Kidney (tissue), 13 donors: ENCODE measurements at regions not wholly inside any gene's neighbourhood (a gene's known extent, or its start where the extent isn't known, plus 50 kb on each side); places are given as distances from the start of the nearest gene placed in this dataset.
"Not testable (repeated sequence)": the region's sequence is repeated elsewhere in the genome, so short reads cannot be mapped to it uniquely, and the experiment has no call there.

Source experiments
- DNase-seq, 5 donors: peaks; one replicate each; pipeline ENCODE4 v3.0.0-alpha.2; 2013 to 2020
- FAIRE-seq: peaks from 2 replicates; lab custom pipeline; 2012; peaks lifted over from hg19 to GRCh38; lab: Jason Lieb, UNC
- H3K27ac ChIP-seq, 2 donors: one replicate each; pipeline ENCODE4 v1.7.0; 2013; ENCODE audit warnings: low read depth in 2 of 2, low read length in 2 of 2, inconsistent platforms in 1 of 2
- H3K27me3 ChIP-seq: one replicate; pipeline ENCODE4 v1.7.1; 2013; ENCODE audit warnings: low read length, inconsistent platforms; ENCODE audit not compliant: control insufficient read depth, insufficient read depth
- H3K36me3 ChIP-seq, 3 donors: one replicate each; pipeline versions ENCODE4 v1.7.0 to v1.7.1; 2013; ENCODE audit warnings: low read length in 3 of 3, control low read depth in 1 of 3, inconsistent platforms in 1 of 3; ENCODE audit not compliant: insufficient read depth in 3 of 3, control insufficient read depth in 2 of 3
- H3K4me1 ChIP-seq, 3 donors: one replicate each; pipeline versions ENCODE4 v1.7.0 to v1.7.1; 2013; ENCODE audit warnings: low read length in 3 of 3, inconsistent platforms in 1 of 3, low read depth in 1 of 3; ENCODE audit not compliant: control insufficient read depth in 2 of 3, insufficient read depth in 2 of 3
- H3K4me3 ChIP-seq, 3 donors: one replicate each; pipeline versions ENCODE4 v1.7.0 to v1.8.1; 2013; ENCODE audit warnings: low read length in 3 of 3, control low read depth in 1 of 3, inconsistent platforms in 1 of 3
- H3K9ac ChIP-seq, 3 donors: one replicate each; pipeline versions ENCODE4 v1.7.0 to v1.7.1; 2013; ENCODE audit warnings: low read length in 3 of 3, control low read depth in 1 of 3, inconsistent platforms in 1 of 3
- H3K9me3 ChIP-seq, 3 donors: one replicate each; pipeline versions ENCODE4 v1.7.0 to v1.7.1; 2013; ENCODE audit warnings: low read length in 3 of 3, control low read depth in 1 of 3, inconsistent platforms in 1 of 3; ENCODE audit not compliant: control insufficient read depth in 2 of 3, insufficient read depth in 1 of 3
- CTCF ChIP-seq: IDR thresholded peaks from 3 replicates; pipeline ENCODE4 v1.5.1; 2012; ENCODE audit warnings: mild to moderate bottlenecking, moderate library complexity, borderline replicate concordance; ENCODE audit not compliant: insufficient read depth; ENCODE audit errors: extremely low read depth
- intact Hi-C: fragments of 100-400 bp; cut with DNase I; formaldehyde crosslinking; loops from one replicate; pipeline ENCODE4 v1.11.1; 2022
- donor health status: control.
- donor health status: control.
- donor health status: control.
- donor health status: control.
- donor health status: control.
- donor health status: DM: yes; HTN: yes; CAD: no.
- donor health status: Normal renal cell carcinoma (clear cell type).

- DNase-seq, H3K27me3 ChIP-seq, H3K4me1 ChIP-seq, H3K27ac ChIP-seq, H3K4me3 ChIP-seq, FAIRE-seq, intact Hi-C loops, H3K9me3 ChIP-seq, H3K36me3 ChIP-seq, H3K9ac ChIP-seq: not testable (repeated sequence)
- peak; percentile 6 for TF ChIP-seq CTCF
Measured at GRCh38 chr4:73671348-73671747, 51.1 kb upstream of the RASSF6 start.

- Histone ChIP-seq H3K4me3 (no peak overlapping the region), H3K27ac (no peak overlapping the region), H3K9me3 (no peaks in the 10 kb centered on the region), H3K27me3 (no peaks in the 10 kb centered on the region), H3K4me1 (peaks cover 6 to 16% (median 14%) of the 10 kb centered on the region in 3 donors), H3K9ac (no peak overlapping the region), H3K36me3 (no peaks in the 10 kb centered on the region)
- DNase-seq (no peak), FAIRE-seq (no peak)
- TF ChIP-seq CTCF, result no peak
- intact Hi-C loops, result no loop called here
Measured at GRCh38 chr4:73673286-73673685, 53.0 kb upstream of the RASSF6 start.

- no peak overlapping the region for H3K9ac ChIP-seq
- DNase-seq (no peak), FAIRE-seq (no peak)
- no peak overlapping the region for H3K4me3 ChIP-seq
- intact Hi-C loops, result no loop called here
- H3K4me1 ChIP-seq, result peaks cover 6 to 16% (median 14%) of the 10 kb centered on the region in 3 donors
- H3K36me3 ChIP-seq, result no peaks in the 10 kb centered on the region
- H3K27ac ChIP-seq, result no peak overlapping the region
- H3K9me3 ChIP-seq, result no peaks in the 10 kb centered on the region
- TF ChIP-seq CTCF, result no peak
- no peaks in the 10 kb centered on the region for H3K27me3 ChIP-seq
Measured at GRCh38 chr4:73674451-73674919, 54.2 kb upstream of the RASSF6 start.

GRCh38 chr4:73675623-73676022 is 55.4 kb upstream of the RASSF6 start:
- FAIRE-seq (no peak), DNase-seq (no peak)
- Histone ChIP-seq H3K9ac (no peak overlapping the region), H3K36me3 (no peaks in the 10 kb centered on the region), H3K27ac (no peak overlapping the region), H3K9me3 (no peaks in the 10 kb centered on the region), H3K4me3 (no peak overlapping the region), H3K4me1 (peaks cover 6 to 16% (median 14%) of the 10 kb centered on the region in 3 donors), H3K27me3 (no peaks in the 10 kb centered on the region)
- intact Hi-C loops, result no loop called here
- TF ChIP-seq CTCF, result no peak
